PC-9 (cell line): ENCODE measurements at regions not wholly inside any gene's neighbourhood (a gene's known extent, or its start where the extent isn't known, plus 50 kb on each side); places are given as distances from the start of the nearest gene placed in this dataset.

Source experiments
- CTCF ChIP-seq: fragments of 200-600 bp; sonication (generic); conservative IDR thresholded peaks from 2 replicates; pipeline ENCODE4 v1.6.1; 2017; ENCODE audit warnings: mixed run types, antibody characterized with exemption, mild to moderate bottlenecking, moderate library complexity
- EZH2 ChIP-seq: fragments of 200-600 bp; sonication (generic); IDR thresholded peaks from 2 replicates; pipeline ENCODE4 v1.8.0; 2017; ENCODE audit warnings: antibody characterized with exemption, low read depth

- TF ChIP-seq CTCF (no peak), EZH2 (no peak)
These were observed 117.2 kb upstream of the CDH20 start for GRCh38 chr18:61216051-61216450.
